ENCODE measurements at regions not wholly inside any gene's neighbourhood (a gene's known extent, or its start where the extent isn't known, plus 50 kb on each side); places are given as distances from the start of the nearest gene placed in this dataset.

DNA sequence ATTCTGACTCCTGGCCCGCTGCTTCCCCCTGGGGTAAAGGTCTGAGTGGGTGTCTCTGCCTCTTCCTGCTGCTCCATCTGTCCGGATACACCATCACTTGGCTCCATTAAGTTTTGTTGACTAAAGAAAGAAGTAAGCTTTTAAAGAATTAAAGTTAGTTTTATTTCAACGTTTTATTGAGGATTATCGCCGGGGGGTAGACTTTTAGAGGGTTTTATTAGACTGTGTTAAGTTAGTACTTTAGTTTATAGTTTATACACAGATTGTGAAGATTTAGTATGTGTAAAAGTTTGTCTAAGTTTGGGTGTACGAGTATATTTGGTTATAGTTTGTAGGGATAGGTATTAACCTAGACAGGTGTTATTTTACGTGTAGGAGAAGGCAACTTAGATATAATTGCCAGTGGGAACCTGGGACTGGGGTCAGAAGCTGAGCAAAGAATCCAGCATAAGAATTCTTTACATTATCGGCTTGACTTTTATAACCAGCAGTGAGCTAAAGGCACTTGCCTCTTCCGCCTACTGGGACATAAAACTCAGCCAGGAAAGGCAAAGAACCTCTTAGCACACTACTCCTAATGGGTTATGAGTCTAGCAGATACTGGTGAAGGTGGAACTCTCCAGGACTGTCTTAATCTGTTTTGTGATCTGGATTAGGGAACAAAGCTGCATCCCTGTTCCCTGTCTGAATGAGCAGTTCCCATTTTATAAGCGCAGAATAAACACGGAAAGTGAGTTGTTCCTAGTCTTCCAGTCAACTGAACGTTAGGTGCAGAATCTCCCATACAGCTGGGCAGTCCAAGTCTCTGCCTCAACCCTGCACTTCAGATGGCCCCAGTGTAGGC lies 131.3 kb downstream of the FAM43A start:
- TF ChIP-seq, protein P1, sequence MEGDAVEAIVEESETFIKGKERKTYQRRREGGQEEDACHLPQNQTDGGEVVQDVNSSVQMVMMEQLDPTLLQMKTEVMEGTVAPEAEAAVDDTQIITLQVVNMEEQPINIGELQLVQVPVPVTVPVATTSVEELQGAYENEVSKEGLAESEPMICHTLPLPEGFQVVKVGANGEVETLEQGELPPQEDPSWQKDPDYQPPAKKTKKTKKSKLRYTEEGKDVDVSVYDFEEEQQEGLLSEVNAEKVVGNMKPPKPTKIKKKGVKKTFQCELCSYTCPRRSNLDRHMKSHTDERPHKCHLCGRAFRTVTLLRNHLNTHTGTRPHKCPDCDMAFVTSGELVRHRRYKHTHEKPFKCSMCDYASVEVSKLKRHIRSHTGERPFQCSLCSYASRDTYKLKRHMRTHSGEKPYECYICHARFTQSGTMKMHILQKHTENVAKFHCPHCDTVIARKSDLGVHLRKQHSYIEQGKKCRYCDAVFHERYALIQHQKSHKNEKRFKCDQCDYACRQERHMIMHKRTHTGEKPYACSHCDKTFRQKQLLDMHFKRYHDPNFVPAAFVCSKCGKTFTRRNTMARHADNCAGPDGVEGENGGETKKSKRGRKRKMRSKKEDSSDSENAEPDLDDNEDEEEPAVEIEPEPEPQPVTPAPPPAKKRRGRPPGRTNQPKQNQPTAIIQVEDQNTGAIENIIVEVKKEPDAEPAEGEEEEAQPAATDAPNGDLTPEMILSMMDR (IDR thresholded peaks at IDR 0.05; ENCODE audit: borderline replicate concordance, extremely low read depth, low read length, poor library complexity, severe bottlenecking), result no peak
- TF ChIP-seq EZH2 (IDR thresholded peaks at IDR 0.05; ENCODE audit: borderline replicate concordance, low read depth, low read length, severe bottlenecking), result no peak
